Liver (tissue), 8 donors: ENCODE measurements at regions not wholly inside any gene's neighbourhood (a gene's known extent, or its start where the extent isn't known, plus 50 kb on each side); places are given as distances from the start of the nearest gene placed in this dataset.

Experiments used
- DNase-seq: peaks from one replicate; pipeline ENCODE4 v3.0.0-alpha.2; 2017; ENCODE audit warnings: low spot score
- H3K27ac ChIP-seq, 2 donors: one replicate each; pipeline ENCODE4 v1.7.0; 2013; ENCODE audit warnings: inconsistent platforms in 2 of 2, low read length in 2 of 2, control low read depth in 1 of 2, low read depth in 1 of 2, mild to moderate bottlenecking in 1 of 2
- H3K27me3 ChIP-seq, 4 donors: one replicate each; pipeline versions ENCODE4 v1.6.1 to v1.7.0; 2013; ENCODE audit warnings: low read length in 3 of 4, inconsistent platforms in 1 of 4, mild to moderate bottlenecking in 1 of 4, moderate library complexity in 1 of 4; ENCODE audit not compliant: control insufficient read depth in 4 of 4, insufficient read depth in 4 of 4
- H3K36me3 ChIP-seq, 4 donors: one replicate each; pipeline versions ENCODE4 v1.6.1 to v1.7.0; 2013; ENCODE audit warnings: low read length in 3 of 4, mild to moderate bottlenecking in 3 of 4, low read depth in 1 of 4, moderate library complexity in 1 of 4; ENCODE audit not compliant: control insufficient read depth in 4 of 4, insufficient read depth in 3 of 4
- H3K4me1 ChIP-seq, 4 donors: one replicate each; pipeline versions ENCODE4 v1.6.1 to v1.7.0; 2013; ENCODE audit warnings: low read length in 3 of 4, mild to moderate bottlenecking in 3 of 4, moderate library complexity in 1 of 4; ENCODE audit not compliant: control insufficient read depth in 4 of 4, insufficient read depth in 4 of 4
- H3K4me3 ChIP-seq, 3 donors: one replicate each; pipeline versions ENCODE4 v1.6.1 to v1.7.0; 2013; ENCODE audit warnings: low read length in 3 of 3, control low read depth in 1 of 3, low read depth in 1 of 3, mild to moderate bottlenecking in 1 of 3
- H3K9ac ChIP-seq, 2 donors: one replicate each; pipeline ENCODE4 v1.7.0; 2013; ENCODE audit warnings: low read length in 2 of 2, mild to moderate bottlenecking in 2 of 2, moderate library complexity in 2 of 2, control low read depth in 1 of 2, low read depth in 1 of 2
- H3K9me3 ChIP-seq, 4 donors: one replicate each; pipeline versions ENCODE4 v1.6.1 to v1.7.0; 2013; ENCODE audit warnings: low read length in 3 of 4; ENCODE audit not compliant: control insufficient read depth in 4 of 4
- ATF3 ChIP-seq: IDR thresholded peaks from 2 replicates; pipeline ENCODE4 v1.6.1; 2016; ENCODE audit warnings: antibody characterized with exemption
- CTCF ChIP-seq: fragments of 150-350 bp; IDR thresholded peaks from 2 replicates; pipeline ENCODE4 v1.5.1; 2017; ENCODE audit warnings: improper control_type of control experiment, low read depth, low read length; ENCODE audit not compliant: missing input control
- EGR1 ChIP-seq, 2 donors: IDR thresholded peaks; 2 replicates each; pipeline ENCODE4 v1.6.1; 2016 to 2018; ENCODE audit warnings: antibody characterized with exemption in 2 of 2, low read depth in 2 of 2
- FOXA1 ChIP-seq: IDR thresholded peaks from 2 replicates; pipeline ENCODE4 v1.6.1; 2016; ENCODE audit warnings: antibody characterized with exemption
- FOXA2 ChIP-seq: IDR thresholded peaks from 2 replicates; pipeline ENCODE4 v1.6.1; 2016; ENCODE audit warnings: antibody characterized with exemption
- GABPA ChIP-seq, 2 donors: IDR thresholded peaks in 1 of 2; conservative IDR thresholded peaks in 1 of 2; 2 replicates each; pipeline ENCODE4 v1.6.1; 2016; ENCODE audit warnings: antibody characterized with exemption in 2 of 2, mild to moderate bottlenecking in 1 of 2, moderate library complexity in 1 of 2
- HNF4A ChIP-seq, 2 donors: conservative IDR thresholded peaks; 2 replicates each; pipeline ENCODE4 v1.6.1; 2016; ENCODE audit warnings: antibody characterized with exemption in 2 of 2, mild to moderate bottlenecking in 2 of 2
- HNF4G ChIP-seq: IDR thresholded peaks from 2 replicates; pipeline ENCODE4 v1.6.1; 2016; ENCODE audit warnings: antibody characterized with exemption
- JUND ChIP-seq, 2 donors: IDR thresholded peaks; 2 replicates each; pipeline ENCODE4 v1.6.1; 2016; ENCODE audit warnings: antibody characterized with exemption in 2 of 2
- MAX ChIP-seq: IDR thresholded peaks from 2 replicates; pipeline ENCODE4 v1.6.1; 2016; ENCODE audit warnings: antibody characterized with exemption
- NR2F2 ChIP-seq: IDR thresholded peaks from 2 replicates; pipeline ENCODE4 v1.6.1; 2016; ENCODE audit warnings: antibody characterized with exemption
- RAD21 ChIP-seq, 2 donors: IDR thresholded peaks; 2 replicates each; pipeline ENCODE4 v1.6.1; 2016; ENCODE audit warnings: antibody characterized with exemption in 2 of 2, mild to moderate bottlenecking in 2 of 2
- REST ChIP-seq: IDR thresholded peaks from 2 replicates; pipeline ENCODE4 v1.6.1; 2016; ENCODE audit warnings: antibody characterized with exemption, mild to moderate bottlenecking
- RXRA ChIP-seq, 2 donors: IDR thresholded peaks; 2 replicates each; pipeline ENCODE4 v1.6.1; 2017 to 2018; ENCODE audit warnings: antibody characterized with exemption in 2 of 2, mild to moderate bottlenecking in 1 of 2
- ZBTB33 ChIP-seq: IDR thresholded peaks from 2 replicates; pipeline ENCODE4 v1.6.1; 2016; ENCODE audit warnings: antibody characterized with exemption
- WGBS: extraction: QIAGEN DNeasy Blood & Tissue Kit; methylation state at CpG from one replicate; pipeline ENCODE4 v1.1.7; 2013; 5-methylcytosine and 5-hydroxymethylcytosine counted together
- donor health status: healthy.
- donor health status: healthy.
- donor health status: healthy.
- donor health status: healthy.
- donor health status: healthy.

GRCh38 chr16:86046667-86047270, 147.8 kb downstream of the IRF8 start:
- 49% methylated on average over 9 of the region's 9 CpGs for WGBS

More at GRCh38 chr16:86046667-86047270, 147.8 kb downstream of the IRF8 start:
- Histone ChIP-seq H3K4me1 (no peaks in the 10 kb centered on the region), H3K9ac (no peak overlapping the region), H3K27me3 (peaks cover 0 to 18% (median 2%) of the 10 kb centered on the region in 4 donors), H3K27ac (no peak overlapping the region), H3K4me3 (no peak overlapping the region), H3K9me3 (no peaks in the 10 kb centered on the region), H3K36me3 (no peaks in the 10 kb centered on the region)
- DNase-seq = no peak
- TF ChIP-seq FOXA2 = no peak
- TF ChIP-seq EGR1 (IDR thresholded peaks at IDR 0.05; ENCODE audit: low read depth in 2 of 2) = no peak
- TF ChIP-seq HNF4G = no peak
- TF ChIP-seq GABPA (IDR thresholded peaks at IDR 0.05 in 1 of 2, conservative IDR thresholded peaks at IDR 0.05 in 1 of 2) = no peak
- no peak for TF ChIP-seq MAX
- TF ChIP-seq NR2F2 = no peak
- TF ChIP-seq RXRA (IDR thresholded peaks at IDR 0.05) = no peak
- no peak for TF ChIP-seq ZBTB33
- TF ChIP-seq FOXA1 = no peak
- no peak for TF ChIP-seq JUND (IDR thresholded peaks at IDR 0.05)
- no peak for TF ChIP-seq ATF3
- no peak for TF ChIP-seq HNF4A (conservative IDR thresholded peaks at IDR 0.05)
- TF ChIP-seq CTCF = no peak
- TF ChIP-seq RAD21 (IDR thresholded peaks at IDR 0.05) = no peak
- TF ChIP-seq REST = no peak
